Fibroblast of skin of scalp (primary cell): ENCODE measurements at regions not wholly inside any gene's neighbourhood (a gene's known extent, or its start where the extent isn't known, plus 50 kb on each side); places are given as distances from the start of the nearest gene placed in this dataset.
"Not testable (repeated sequence)": the region's sequence is repeated elsewhere in the genome, so short reads cannot be mapped to it uniquely, and the experiment has no call there.

ENCODE experiments used
- DNase-seq: peaks from one replicate; pipeline ENCODE4 v3.0.0-alpha.2; 2013

GRCh38 chr11:90629229-90629806, 406.5 kb upstream of the CHORDC1 start:
- no peak for DNase-seq

DNA sequence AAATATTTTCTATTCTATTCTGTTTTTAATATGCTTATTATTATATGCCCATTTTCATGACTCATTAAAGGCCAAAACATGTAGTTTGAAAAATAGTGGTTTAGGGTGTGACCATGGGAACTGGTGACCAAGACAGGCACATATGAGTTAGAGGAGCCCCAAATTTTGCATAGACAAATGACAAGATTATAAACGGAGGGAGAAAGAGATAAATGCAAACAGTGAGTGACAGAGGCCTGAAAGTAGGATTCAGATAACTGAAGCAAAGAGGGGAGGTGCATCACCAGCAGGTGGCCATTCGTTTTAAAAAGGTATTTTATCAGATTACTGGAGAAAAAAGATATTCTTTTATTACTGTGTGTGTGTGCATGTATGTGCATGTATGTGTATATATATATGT, 391.5 kb upstream of the CHORDC1 start:
- DNase-seq = no peak

GRCh38 chr11:90613037-90613436, 390.2 kb upstream of the CHORDC1 start:
- not testable (repeated sequence) for DNase-seq

DNA sequence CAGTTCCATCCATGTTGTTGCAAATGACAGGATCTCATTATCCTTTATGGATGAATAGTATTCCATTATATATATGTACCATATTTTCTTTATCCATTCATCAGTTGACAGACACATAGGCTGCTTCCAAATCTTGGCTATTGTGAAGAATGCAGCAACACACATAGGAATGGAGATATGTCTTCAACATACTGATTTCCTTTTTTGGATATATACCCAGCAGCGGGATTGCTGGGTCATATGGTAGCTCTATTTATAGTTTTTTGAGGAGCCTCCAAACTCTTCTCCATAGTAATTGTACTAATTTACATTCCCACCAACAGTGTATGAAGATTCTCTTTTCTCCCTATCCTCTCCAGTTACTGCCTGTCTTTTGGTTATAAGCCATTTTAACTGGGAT, 383.9 kb upstream of the CHORDC1 start:
- DNase-seq = peak; percentile 1

- DNase-seq = no peak
Observed at GRCh38 chr11:90601261-90601660, 378.4 kb upstream of the CHORDC1 start.

- no peak for DNase-seq
Observed at GRCh38 chr11:90594658-90595057, 371.8 kb upstream of the CHORDC1 start.

- no peak for DNase-seq
Observed at GRCh38 chr11:90593099-90593498, 370.2 kb upstream of the CHORDC1 start.

- no peak for DNase-seq
Observed at GRCh38 chr11:90590286-90590685, 367.4 kb upstream of the CHORDC1 start.

- DNase-seq = no peak
Observed at GRCh38 chr11:90589735-90590134, 366.9 kb upstream of the CHORDC1 start.

DNA sequence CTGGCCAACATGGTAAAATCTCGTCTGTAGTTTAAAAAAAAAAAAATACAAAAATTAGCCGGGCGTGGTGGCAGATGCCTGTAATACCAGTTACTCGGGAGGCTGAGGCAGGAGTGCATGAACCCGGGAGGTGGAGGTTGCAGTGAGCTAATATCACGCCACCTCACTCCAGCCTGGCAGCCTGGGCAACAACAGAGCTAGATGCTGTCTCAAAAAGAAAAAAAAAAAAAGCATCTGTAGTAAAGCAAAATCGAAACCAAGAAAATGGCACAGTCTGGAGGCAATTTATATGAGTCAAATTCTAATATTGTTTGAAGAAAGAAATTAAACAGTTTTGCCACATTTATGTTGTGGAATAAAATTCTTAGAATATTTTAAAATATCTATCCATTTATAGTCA, 365.0 kb upstream of the CHORDC1 start:
- DNase-seq = no peak

DNA sequence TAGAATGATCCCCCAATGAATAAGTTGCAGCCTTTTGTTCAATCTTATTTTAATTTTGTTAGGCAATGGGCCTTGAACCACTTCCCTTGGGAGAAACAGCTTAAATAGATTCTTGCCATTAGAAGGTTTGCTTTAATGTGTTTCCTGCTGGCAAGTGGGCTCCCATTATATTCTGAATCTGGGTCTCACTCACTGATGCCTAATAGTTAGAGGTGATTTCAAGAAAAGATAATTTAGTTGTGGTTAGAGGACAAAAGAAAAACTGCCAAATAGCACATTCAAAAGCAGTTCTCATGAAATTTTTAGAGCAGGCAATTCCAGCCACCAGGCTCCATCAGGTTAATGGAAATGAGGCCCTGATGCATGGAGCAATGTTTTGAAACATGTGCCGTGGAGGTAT, 362.6 kb upstream of the CHORDC1 start:
- no peak for DNase-seq

DNA sequence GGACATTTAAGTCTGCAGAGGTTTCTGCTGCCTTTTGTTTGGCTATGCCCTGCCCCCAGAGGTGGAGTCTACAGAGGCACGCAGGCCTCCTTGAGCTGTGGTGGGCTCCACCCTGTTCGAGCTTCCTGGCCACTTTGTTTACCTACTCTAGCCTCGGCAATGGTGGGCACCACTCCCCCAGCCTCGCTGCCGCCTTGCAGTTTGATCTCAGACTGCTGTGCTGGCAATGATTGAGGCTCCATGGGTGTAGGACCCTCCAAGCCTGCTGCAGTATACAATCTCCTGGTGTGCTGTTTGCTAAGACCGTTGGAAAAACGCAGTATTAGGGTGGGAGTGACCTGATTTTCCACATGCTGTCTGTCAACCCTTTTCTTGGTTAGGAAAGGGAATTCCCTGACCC, 360.1 kb upstream of the CHORDC1 start:
- not testable (repeated sequence) for DNase-seq

- DNase-seq = no peak
Observed at GRCh38 chr11:90564531-90564930, 341.7 kb upstream of the CHORDC1 start.

DNA sequence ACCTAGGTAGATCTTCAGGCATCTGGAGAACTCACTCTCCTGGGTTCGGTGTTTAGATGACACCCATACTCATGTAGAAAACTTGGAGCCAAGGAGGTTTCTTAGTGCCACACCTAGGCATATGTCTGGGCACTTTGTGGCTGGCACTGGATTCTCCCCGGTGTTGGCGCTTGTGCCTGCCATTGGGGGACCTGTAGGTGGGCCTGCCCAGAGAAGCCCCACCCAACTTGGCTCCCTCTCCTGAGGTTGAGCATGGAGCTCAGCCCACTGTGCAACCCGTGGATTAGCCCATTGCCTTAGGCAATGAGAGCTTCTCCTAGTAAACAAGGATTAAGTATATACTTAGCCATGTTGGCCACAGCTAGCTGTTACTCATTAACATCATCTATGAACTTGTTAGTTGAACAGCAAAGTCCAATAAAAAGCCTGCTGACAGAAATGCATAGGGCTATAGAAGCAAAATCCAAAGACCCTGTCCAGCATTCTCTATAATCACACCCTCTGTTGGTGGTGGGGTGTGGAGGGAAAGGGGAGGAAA, 335.5 kb upstream of the CHORDC1 start:
- no peak for DNase-seq

- no peak for DNase-seq
Observed at GRCh38 chr11:90556606-90557005, 333.8 kb upstream of the CHORDC1 start.

DNA sequence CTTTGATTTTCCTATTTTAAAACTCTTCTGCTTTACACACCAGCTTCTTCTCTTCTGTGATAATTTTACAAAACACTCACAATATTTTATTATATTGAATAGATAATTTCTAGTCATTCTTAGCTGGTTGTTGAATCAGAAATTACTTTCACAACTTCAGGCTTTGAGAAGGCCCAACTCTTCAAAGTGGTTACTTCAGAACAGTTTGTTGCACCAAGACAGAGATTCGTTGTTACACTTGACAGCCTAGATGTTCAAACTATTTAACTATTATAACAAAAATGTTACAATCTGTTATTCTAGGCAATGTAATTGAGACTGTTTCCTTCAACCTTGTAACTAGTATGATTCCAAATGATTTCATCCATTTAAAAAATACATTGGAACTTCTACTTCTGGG, 333.2 kb upstream of the CHORDC1 start:
- DNase-seq = no peak

GRCh38 chr11:90555477-90555876, 332.6 kb upstream of the CHORDC1 start:
- no peak for DNase-seq

- DNase-seq = no peak
Observed at GRCh38 chr11:90542092-90542491, 319.2 kb upstream of the CHORDC1 start.

GRCh38 chr11:90536301-90536700, 313.5 kb upstream of the CHORDC1 start:
- DNase-seq = no peak

DNA sequence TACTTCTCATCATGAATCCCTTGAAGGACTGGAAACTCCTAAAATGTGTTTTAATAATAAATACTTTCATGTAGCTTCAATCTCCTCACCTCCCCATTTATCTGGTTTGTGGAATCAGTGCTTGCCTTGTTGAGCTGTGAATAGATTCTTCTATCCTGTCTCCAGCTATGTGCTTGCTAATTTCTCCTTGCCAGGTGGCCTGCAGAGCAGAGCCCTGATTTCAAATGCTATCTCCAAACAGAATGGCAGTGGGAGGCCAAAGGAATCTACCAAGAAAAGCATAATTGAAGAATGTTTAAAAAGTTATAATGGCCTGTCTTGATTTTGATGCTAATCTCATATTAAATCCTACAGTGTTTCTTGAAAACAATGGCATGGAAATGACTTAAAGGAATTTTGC, 309.3 kb upstream of the CHORDC1 start:
- no peak for DNase-seq

- no peak for DNase-seq
Observed at GRCh38 chr11:90531001-90531400, 308.2 kb upstream of the CHORDC1 start.

- no peak for DNase-seq
Observed at GRCh38 chr11:90525962-90526361, 303.1 kb upstream of the CHORDC1 start.

DNA sequence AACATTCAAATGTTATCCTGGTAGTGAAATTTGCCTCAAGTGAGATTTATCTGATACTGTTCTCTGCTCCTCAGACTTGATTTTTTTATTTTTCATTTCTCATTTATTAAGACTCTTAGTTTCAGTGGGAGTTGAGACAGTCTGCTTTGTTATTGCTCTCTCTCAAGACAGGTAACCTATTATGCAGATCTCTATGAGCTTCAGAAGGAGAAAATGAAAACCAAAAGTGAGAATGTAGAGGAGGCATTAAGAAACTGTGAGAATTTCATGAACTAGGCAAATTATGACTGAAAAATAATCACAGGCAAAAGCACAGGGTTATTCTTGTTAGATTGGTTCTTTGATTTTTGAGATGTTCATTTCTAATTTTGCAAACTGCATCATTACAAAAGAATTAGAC, 290.0 kb upstream of the CHORDC1 start:
- no peak for DNase-seq

- no peak for DNase-seq
Observed at GRCh38 chr11:90510839-90511238, 288.0 kb upstream of the CHORDC1 start.

DNA sequence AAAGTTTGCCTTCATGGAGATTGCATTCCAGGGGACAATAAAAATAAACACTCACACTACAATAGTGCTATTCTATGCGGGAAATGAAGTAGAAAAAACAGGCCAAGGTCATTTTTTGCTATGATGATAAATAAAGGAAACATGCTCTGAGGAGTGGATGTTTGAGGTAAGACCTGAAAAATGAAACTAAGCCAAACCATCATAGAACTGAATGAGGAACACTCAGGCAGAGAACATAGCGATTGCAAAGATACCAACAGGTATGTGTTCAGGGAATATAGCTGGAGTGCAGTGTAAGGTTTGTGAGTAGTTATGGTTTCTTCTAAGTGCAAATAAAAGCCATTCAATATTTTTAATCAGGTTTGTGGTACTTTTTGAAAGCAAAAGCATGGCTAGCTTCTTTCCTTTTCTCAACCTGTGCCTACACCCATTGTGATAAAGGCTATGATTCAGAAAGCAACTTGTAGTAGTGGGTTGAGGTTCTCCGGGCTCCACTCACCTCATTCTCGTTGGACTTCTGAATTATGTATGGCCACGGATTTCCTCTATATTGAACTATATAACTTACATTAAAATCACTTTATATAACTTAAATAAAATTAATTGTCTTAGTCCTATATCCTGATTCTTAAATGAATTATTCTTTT, 278.2 kb upstream of the CHORDC1 start:
- DNase-seq = no peak
